ENCODE measurements at regions not wholly inside any gene's neighbourhood (a gene's known extent, or its start where the extent isn't known, plus 50 kb on each side); places are given as distances from the start of the nearest gene placed in this dataset.

- H3K27ac ChIP-seq, result no peak overlapping the region
- TF ChIP-seq CTCF (conservative IDR thresholded peaks at IDR 0.05) (no peak), ZFX (IDR thresholded peaks at IDR 0.05) (no peak)
These were observed 57.8 kb downstream of the SPATA19 start for GRCh38 chr11:133787379-133788141.

- TF ChIP-seq CTCF (conservative IDR thresholded peaks at IDR 0.05) (no peak), ZFX (IDR thresholded peaks at IDR 0.05) (no peak)
- H3K27ac ChIP-seq, result no peak overlapping the region
These were observed 59.4 kb downstream of the SPATA19 start for GRCh38 chr11:133785795-133786340.

- no peak for TF ChIP-seq CTCF (conservative IDR thresholded peaks at IDR 0.05)
- TF ChIP-seq ZFX (IDR thresholded peaks at IDR 0.05), result no peak
- H3K27ac ChIP-seq, result no peak overlapping the region
These were observed 61.0 kb downstream of the SPATA19 start for GRCh38 chr11:133784359-133784758.

GRCh38 chr11:133782116-133782725 lies 63.1 kb downstream of the SPATA19 start:
- no peak for TF ChIP-seq CTCF (conservative IDR thresholded peaks at IDR 0.05)
- no peak for TF ChIP-seq ZFX (IDR thresholded peaks at IDR 0.05)
- no peak overlapping the region for H3K27ac ChIP-seq

- TF ChIP-seq ZFX (IDR thresholded peaks at IDR 0.05) (no peak), CTCF (conservative IDR thresholded peaks at IDR 0.05) (no peak)
- no peak overlapping the region for H3K27ac ChIP-seq
These were observed 67.2 kb downstream of the SPATA19 start for GRCh38 chr11:133778161-133778560.

GRCh38 chr11:133776671-133777367 lies 68.5 kb downstream of the SPATA19 start:
- no peak overlapping the region for H3K27ac ChIP-seq
- TF ChIP-seq ZFX (IDR thresholded peaks at IDR 0.05), result no peak
- TF ChIP-seq CTCF (conservative IDR thresholded peaks at IDR 0.05), result no peak

- no peak overlapping the region for H3K27ac ChIP-seq
- TF ChIP-seq ZFX (IDR thresholded peaks at IDR 0.05) (no peak), CTCF (conservative IDR thresholded peaks at IDR 0.05) (no peak)
These were observed 82.8 kb downstream of the SPATA19 start for GRCh38 chr11:133762538-133762937.

Data from C4-2B (cell line).